ENCODE measurements at regions not wholly inside any gene's neighbourhood (a gene's known extent, or its start where the extent isn't known, plus 50 kb on each side); places are given as distances from the start of the nearest gene placed in this dataset.

- H3K4me3 ChIP-seq (ENCODE audit: extremely low read depth in 1 of 4, insufficient read depth in 2 of 4, low read depth in 3 of 4, low read length in 4 of 4), result no peak overlapping the region
- H3K79me1 ChIP-seq (ENCODE audit: low read depth, low read length), result no peaks in the 10 kb centered on the region
- ChIA-PET CTCF (ENCODE audit: partially characterized antibody) (no interaction called here), POLR2A (ENCODE audit: partially characterized antibody) (no interaction called here)
- H3K4me2 ChIP-seq (ENCODE audit: insufficient read depth in 1 of 2, low read depth in 2 of 2, low read length in 2 of 2), result no peak overlapping the region
- no peak overlapping the region for H4K8ac ChIP-seq (ENCODE audit: extremely low read depth, insufficient read depth, low read length)
- no peak overlapping the region for H3K18ac ChIP-seq (ENCODE audit: extremely low read depth, low read length)
- H2BK20ac ChIP-seq (ENCODE audit: low read length), result no peak overlapping the region
- no peak overlapping the region for H3K56ac ChIP-seq (replicated peaks; ENCODE audit: insufficient read length, low read depth, low read length)
- H3K9ac ChIP-seq (replicated peaks in 1 of 4; ENCODE audit: extremely low read depth in 1 of 4, low read depth in 3 of 4, low read length in 3 of 4), result no peak overlapping the region
- no peak overlapping the region for H4K5ac ChIP-seq (ENCODE audit: insufficient read length, low read depth, low read length)
- no peaks in the 10 kb centered on the region for H3K9me3 ChIP-seq (ENCODE audit: insufficient read depth in 2 of 2, low read depth in 1 of 2, low read length in 1 of 2)
- no peak overlapping the region for H4K91ac ChIP-seq (replicated peaks; ENCODE audit: insufficient read length, low read length)
- FAIRE-seq (no peak), DNase-seq (ENCODE audit: low read depth in 1 of 2, low spot score in 2 of 2) (no peak)
- H3K23me2 ChIP-seq (ENCODE audit: low read depth, low read length), result no peaks in the 10 kb centered on the region
- no peak overlapping the region for H3K4ac ChIP-seq (replicated peaks; ENCODE audit: insufficient read length, low read depth, low read length)
- no peak overlapping the region for H3K23ac ChIP-seq (ENCODE audit: insufficient read length)
- H3K4me1 ChIP-seq (replicated peaks in 1 of 4; ENCODE audit: control insufficient read depth in 3 of 4, insufficient read depth in 4 of 4, low read length in 3 of 4), result no peaks in the 10 kb centered on the region
- no peak overlapping the region for H2AK5ac ChIP-seq (ENCODE audit: low read depth, low read length)
- 85% methylated on average over 4 of the region's 4 CpGs; no CpG with 5 or more reads in 1 of the 2 experiments for WGBS, 2 experiments (ENCODE audit: extremely low coverage in 1 of 2, insufficient coverage in 1 of 2, insufficient read length in 1 of 2, insufficient replicate concordance in 2 of 2, low coverage in 1 of 2, low lambda C conversion rate in 2 of 2, missing lambda C conversion rate in 1 of 2)
- no peak overlapping the region for H3K14ac ChIP-seq (ENCODE audit: insufficient read length)
- no peak overlapping the region for H2BK12ac ChIP-seq (ENCODE audit: low read depth, low read length)
- no peaks in the 10 kb centered on the region for H4K20me1 ChIP-seq (replicated peaks in 1 of 2; ENCODE audit: control insufficient read depth in 1 of 2, insufficient read depth in 2 of 2, low read length in 2 of 2)
- no peak overlapping the region for H3K27ac ChIP-seq (ENCODE audit: low read depth, low read length)
- H2BK15ac ChIP-seq (ENCODE audit: low read length), result no peak overlapping the region
- H2AFZ ChIP-seq (ENCODE audit: low read length), result peak overlapping the region; percentile 97
- no peak overlapping the region for H2BK5ac ChIP-seq (ENCODE audit: low read depth, low read length)
- H2BK120ac ChIP-seq (replicated peaks; ENCODE audit: low read depth, low read length), result no peak overlapping the region
- no peaks in the 10 kb centered on the region for H3K27me3 ChIP-seq (replicated peaks in 1 of 4; ENCODE audit: control insufficient read depth in 3 of 4, extremely low read depth in 1 of 4, insufficient read depth in 3 of 4, low read length in 3 of 4)
- TF ChIP-seq TBP (IDR thresholded peaks at IDR 0.05; ENCODE audit: low read depth, low read length) (no peak), CBX8 (IDR thresholded peaks at IDR 0.05; ENCODE audit: borderline replicate concordance, low read depth, low read length) (no peak), BACH1 (IDR thresholded peaks at IDR 0.05; ENCODE audit: low read length) (no peak), CEBPB (IDR thresholded peaks at IDR 0.05; ENCODE audit: low read depth, low read length) (no peak), GTF2F1 (IDR thresholded peaks at IDR 0.05; ENCODE audit: borderline replicate concordance, low read depth, low read length) (no peak)
- H3K79me2 ChIP-seq (ENCODE audit: control insufficient read depth in 1 of 2, insufficient read depth in 2 of 2, low read length in 2 of 2), result no peaks in the 10 kb centered on the region
- H3K36me3 ChIP-seq (ENCODE audit: control insufficient read depth in 2 of 4, insufficient read depth in 4 of 4, low read length in 3 of 4), result no peaks in the 10 kb centered on the region
Measured at GRCh38 chr11:81089242-81089641, 1644.4 kb downstream of the FAM181B start.

All from H1 (cell line).